Fibroblast of the aortic adventitia (primary cell): ENCODE measurements at regions not wholly inside any gene's neighbourhood (a gene's known extent, or its start where the extent isn't known, plus 50 kb on each side); places are given as distances from the start of the nearest gene placed in this dataset.

Experiments used
- DNase-seq: peaks from one replicate; pipeline ENCODE4 v3.0.0-alpha.2; 2010; ENCODE audit warnings: low read depth
- H3K4me3 ChIP-seq: 2 replicates; pipeline ENCODE4 v1.5.1; 2011; ENCODE audit warnings: low read depth, mild to moderate bottlenecking, control low read depth, low read length, moderate library complexity
- CTCF ChIP-seq: IDR thresholded peaks from 2 replicates; pipeline ENCODE4 v1.5.1; 2011; ENCODE audit warnings: mild to moderate bottlenecking, low read length, control low read depth, inconsistent platforms; ENCODE audit not compliant: insufficient read depth

DNA sequence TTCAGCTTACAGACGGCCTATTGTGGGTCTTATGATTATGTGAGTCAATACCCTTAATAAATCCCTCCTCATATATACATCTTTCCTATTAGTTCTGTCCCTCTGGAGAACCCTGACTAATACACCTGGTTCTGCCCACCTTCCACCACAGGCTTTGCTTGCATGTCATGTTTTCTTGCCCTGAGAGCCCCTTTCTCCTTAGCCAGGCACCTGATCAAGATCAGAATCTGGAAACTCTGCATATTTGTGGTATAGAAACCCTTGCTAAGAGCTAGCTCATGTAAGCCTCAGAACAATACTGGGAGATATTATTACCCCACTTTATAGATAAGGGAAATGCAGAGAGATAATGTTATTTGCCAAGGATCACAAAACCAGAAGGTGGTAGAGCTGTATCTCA lies 52.9 kb upstream of the JDP2 start:
- peak; percentile 2 for DNase-seq
- no peak for TF ChIP-seq CTCF

DNA sequence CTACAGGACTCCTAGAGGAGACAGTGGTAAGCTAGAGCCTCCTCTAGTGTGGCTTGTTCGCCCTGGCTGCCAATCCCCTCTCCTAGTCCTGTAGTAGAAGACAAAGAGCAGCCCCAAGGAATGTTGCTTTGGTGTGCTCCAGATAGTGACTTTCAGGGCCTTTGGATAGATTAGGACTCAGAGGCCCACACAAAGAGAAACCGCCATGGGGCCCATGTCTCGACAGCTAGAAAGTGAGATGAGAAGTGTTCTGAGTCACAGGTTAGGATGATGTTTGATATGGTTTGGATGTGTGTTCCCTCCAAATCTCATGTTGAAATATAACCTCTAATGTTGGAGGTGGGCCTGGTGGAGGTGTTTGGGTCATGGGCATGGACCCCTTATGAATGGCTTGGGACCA lies 51.8 kb upstream of the JDP2 start:
- no peak for DNase-seq
- no peak for TF ChIP-seq CTCF
- H3K4me3 ChIP-seq = no peak overlapping the region

More for the DNA sequence above, 52.9 kb upstream of the JDP2 start:
- H3K4me3 ChIP-seq = no peak overlapping the region
